Dermis blood vessel endothelial cell (primary cell): ENCODE measurements at regions not wholly inside any gene's neighbourhood (a gene's known extent, or its start where the extent isn't known, plus 50 kb on each side); places are given as distances from the start of the nearest gene placed in this dataset.
A peak's percentile ranks its signal among the peaks of the same experiment; 100 is the strongest.

Experiments used
- DNase-seq: peaks from one replicate; pipeline ENCODE4 v3.0.0; 2010

- no peak for DNase-seq
Measured at GRCh38 chr13:104256701-104257100, 1190.5 kb upstream of the SLC10A2 start.

GRCh38 chr13:104253063-104253680 is 1187.0 kb upstream of the SLC10A2 start:
- peak; percentile 64 for DNase-seq

DNA sequence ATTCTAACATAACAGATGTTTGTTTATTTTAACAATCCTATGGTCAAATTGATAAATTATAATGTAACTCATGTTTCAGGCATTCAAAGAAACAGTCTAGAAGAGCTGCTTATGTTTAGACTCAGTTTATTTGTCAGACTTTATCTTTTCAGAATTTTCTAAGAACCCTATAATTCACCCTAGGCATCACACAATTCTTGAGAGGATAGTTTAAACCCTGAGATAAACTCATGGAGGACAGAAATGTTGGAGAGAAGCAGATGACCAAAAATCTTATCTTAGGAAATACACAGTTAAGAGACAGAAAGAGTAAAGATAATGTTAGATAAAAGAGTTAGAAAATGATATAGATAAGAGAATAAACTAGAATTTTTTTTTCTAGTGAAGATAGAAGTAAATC is 1185.7 kb upstream of the SLC10A2 start:
- no peak for DNase-seq

DNA sequence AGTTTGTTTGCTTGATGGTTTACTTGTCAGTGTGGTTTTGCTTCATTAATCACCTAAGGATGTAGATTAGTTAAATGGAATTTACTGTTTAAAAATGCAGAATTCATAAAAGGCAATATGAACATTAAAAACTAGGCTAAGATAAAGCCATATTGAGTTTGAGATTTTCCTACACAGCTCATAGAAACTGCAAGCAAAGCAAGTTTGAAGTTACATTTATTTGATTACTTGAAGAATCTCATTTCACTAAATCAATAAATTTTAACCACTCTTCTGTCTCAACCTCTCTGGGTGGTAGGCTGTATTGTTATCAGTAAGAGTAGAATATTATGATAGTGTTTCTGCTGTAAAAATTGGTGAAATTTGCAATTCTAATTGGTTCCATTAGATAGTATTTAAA is 1180.7 kb upstream of the SLC10A2 start:
- DNase-seq: no peak

DNA sequence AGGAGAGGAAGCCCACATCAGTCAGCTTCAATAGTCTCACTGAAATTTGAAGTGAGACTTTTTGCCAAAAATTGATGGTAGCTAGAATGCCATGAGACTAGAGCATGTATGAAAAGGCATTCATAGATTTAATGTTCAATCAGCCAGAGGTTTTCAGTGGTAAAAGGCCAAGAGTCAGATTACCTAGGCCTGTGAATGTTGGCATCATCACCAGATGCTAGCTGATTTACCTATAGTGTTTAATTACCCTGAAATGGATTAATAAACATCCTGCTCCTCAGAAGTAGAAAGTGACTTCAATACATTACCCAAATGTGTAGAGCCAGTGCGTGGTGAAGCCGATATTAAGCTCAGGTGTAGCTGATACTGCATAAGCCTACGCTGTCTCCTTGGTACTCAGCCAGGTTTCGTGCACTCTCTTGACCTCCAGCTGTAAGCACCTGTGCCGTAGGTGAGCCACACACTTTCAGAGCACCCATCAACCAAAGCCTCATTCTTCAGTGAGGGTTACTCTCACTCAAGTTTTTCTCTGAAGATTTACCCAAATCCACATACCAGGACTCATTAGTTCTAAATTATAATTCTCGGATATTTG is 1140.3 kb upstream of the SLC10A2 start:
- DNase-seq: no peak

- DNase-seq: no peak
Measured at GRCh38 chr13:104204177-104204576, 1138.0 kb upstream of the SLC10A2 start.

GRCh38 chr13:104198801-104199200 is 1132.6 kb upstream of the SLC10A2 start:
- no peak for DNase-seq

DNA sequence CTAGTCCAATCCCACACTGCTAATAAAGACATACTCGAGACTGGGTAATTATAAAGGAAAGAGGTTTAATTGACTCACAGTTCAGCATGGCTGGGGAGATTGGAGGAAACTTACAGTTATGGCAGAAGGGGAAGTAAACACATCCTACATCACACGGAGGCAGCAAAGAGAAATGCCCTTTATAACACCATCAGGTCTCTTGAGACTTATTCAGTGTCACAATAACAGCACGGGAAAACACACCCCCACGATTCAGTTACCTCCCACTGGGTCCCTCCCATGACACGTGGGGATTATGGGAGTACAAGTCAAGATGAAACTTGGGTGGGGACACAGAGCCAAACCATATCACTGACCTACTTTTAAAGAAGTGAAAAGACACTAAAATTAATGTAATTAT is 1130.4 kb upstream of the SLC10A2 start:
- DNase-seq: no peak

- no peak for DNase-seq
Measured at GRCh38 chr13:104181526-104182231, 1115.5 kb upstream of the SLC10A2 start.

- DNase-seq: no peak
Measured at GRCh38 chr13:104170980-104171555, 1104.9 kb upstream of the SLC10A2 start.

- DNase-seq: no peak
Measured at GRCh38 chr13:104163866-104164630, 1097.8 kb upstream of the SLC10A2 start.

DNA sequence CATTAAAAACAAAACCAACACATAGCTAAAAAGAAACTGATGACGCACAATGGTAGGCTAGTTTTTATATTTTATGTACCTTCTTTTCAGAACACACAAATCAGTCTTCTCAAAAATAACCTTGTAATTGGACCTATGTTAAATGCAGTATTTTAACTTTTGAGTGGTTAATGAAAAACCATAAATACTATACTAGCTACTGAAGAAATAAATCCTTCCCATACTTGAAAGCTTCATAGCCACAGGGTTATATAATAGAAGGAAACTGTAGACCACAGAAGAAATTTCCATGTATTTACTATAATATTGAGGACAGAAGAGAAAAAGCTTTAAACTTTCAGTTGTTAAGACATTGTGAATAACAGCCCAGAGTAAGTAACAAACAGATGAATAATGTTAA is 1094.3 kb upstream of the SLC10A2 start:
- DNase-seq: no peak

DNA sequence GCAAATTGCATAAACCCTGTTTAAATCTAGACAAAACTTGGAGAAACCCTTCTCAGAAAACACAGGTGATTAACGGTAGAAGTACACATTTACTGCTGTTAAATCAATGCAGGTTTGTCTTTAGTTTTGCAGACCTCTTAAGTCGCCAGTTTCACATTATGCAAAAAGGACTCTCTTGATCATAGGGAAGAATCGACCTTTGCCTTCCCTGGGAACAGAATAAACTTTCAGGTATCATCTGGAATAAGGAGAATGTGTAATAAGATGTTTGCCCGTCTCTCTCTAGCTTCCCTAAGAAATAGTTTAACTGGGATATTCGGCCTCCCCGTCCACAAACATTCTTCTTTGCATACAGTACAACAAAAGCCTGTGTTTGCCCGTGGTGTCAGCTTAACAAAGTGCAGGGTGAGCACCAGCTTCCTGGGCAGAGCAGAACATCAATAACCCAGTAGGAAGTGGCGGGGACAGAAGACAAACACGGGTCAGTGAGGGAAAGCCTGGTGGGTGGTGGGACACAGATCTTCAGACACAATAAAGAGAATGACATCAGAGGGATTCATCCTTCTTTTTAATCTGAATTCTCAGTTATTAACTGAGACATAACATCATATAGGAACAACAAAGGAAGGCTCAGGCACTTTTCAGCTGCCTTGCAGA is 1077.7 kb upstream of the SLC10A2 start:
- peak; percentile 17 for DNase-seq

- DNase-seq: peak; percentile 51
Measured at GRCh38 chr13:104140552-104140951, 1074.3 kb upstream of the SLC10A2 start.

- no peak for DNase-seq
Measured at GRCh38 chr13:104137416-104137815, 1071.2 kb upstream of the SLC10A2 start.

GRCh38 chr13:104132849-104133248 is 1066.6 kb upstream of the SLC10A2 start:
- no peak for DNase-seq

DNA sequence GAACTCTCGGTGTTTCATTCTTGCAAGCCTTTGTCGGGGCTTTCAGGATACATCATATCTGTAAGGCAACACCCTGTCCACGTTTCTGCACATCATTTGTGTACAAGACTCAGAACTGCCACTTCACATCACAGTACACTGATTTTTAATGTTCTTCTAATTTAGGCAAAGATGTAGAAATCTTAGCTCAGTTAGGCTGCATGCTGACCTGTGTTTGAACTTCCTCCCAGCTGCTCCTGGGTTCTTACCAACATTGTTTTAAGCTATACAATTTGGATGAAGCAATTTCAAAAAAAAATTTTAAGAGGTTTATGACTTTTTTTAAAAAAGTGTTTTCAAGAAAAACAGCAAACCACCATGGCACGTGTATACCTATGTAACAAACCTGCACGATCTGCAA is 1047.9 kb upstream of the SLC10A2 start:
- DNase-seq: peak; percentile 42

GRCh38 chr13:104111031-104111430 is 1044.8 kb upstream of the SLC10A2 start:
- DNase-seq: no peak

- peak; percentile 91 for DNase-seq
Measured at GRCh38 chr13:104106705-104107393, 1040.6 kb upstream of the SLC10A2 start.

DNA sequence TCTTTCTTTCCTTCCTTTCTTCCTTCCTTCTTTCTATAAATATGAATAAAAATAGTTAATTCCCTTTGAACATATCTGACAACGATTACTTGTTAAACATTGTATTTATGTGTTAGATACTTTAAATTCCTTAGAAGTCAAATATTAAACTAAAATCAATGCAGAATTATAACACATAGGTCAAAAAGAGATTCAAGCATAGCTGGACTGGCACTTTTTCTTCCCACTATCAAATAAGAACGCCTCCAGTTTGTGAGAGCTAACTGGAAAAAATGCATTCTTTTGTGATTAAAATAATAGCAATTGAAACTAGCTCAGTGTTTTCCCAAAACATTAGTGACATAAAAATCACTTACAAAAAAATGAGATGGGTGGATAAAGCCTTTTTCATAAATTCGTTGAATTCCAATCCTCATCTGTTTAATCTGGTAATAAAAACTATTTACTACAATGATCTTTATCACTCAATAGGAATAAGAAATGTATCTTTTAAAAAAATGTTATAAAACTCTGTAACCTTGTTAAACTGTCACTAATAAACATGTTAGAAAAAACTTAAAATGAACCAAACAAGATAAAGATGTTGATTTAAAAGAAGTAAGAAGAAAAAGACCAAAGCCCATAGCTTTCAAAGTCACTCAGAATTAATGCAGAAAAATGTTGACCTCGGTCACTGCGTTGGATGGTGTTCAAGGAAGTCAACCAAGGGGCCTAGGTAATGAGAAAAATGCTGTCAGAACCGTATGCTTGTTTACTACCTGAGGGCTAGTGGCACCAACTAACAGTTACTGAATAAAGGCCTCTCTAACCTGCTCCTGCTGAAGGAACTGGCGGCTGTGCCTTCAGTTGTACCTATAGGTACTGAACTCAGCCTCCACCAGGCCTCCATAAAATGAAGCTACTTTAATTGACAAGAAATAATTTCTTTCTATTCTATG is 1039.5 kb upstream of the SLC10A2 start:
- DNase-seq: peak; percentile 20

DNA sequence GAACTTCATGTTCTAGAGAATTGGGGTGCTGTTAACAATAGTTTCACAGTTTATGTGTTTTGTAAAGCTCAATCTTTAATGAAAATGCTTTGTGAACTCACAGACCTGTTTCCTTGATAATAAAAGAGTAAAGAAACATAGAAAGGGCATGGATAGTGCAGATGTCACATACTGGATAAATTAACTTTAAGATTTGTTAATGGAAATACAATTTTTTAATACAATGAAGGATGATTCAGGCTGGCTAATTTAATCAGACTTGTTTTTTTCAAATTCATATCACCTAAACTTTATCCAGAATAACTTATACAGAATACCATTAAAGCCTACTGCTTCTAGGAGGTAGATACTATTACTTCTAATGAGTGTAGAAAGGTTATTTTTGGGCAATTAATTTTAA is 1033.5 kb upstream of the SLC10A2 start:
- no peak for DNase-seq
